Suppressor macrophage treated with lipopolysaccharide for 1 hour (primary cell): ENCODE measurements at regions not wholly inside any gene's neighbourhood (a gene's known extent, or its start where the extent isn't known, plus 50 kb on each side); places are given as distances from the start of the nearest gene placed in this dataset.

ENCODE experiments used
- DNase-seq, 3 donors: peaks; one replicate each; pipeline ENCODE4 v3.0.0-alpha.2; 2020 to 2022

GRCh38 chr1:166221316-166221715 lies 54.5 kb upstream of the FAM78B start:
- no peak for DNase-seq

GRCh38 chr1:166233750-166234366 lies 67.1 kb upstream of the FAM78B start:
- no peak for DNase-seq

- no peak for DNase-seq
Measured at GRCh38 chr1:166235728-166236127, 68.9 kb upstream of the FAM78B start.

- no peak for DNase-seq
Measured at GRCh38 chr1:166237675-166238074, 70.9 kb upstream of the FAM78B start.

- DNase-seq: no peak
Measured at GRCh38 chr1:166253076-166253779, 86.4 kb upstream of the FAM78B start.

GRCh38 chr1:166258017-166258416 lies 91.2 kb upstream of the FAM78B start:
- no peak for DNase-seq

GRCh38 chr1:166261511-166261910 lies 94.7 kb upstream of the FAM78B start:
- no peak for DNase-seq

GRCh38 chr1:166270476-166271150 lies 103.8 kb upstream of the FAM78B start:
- DNase-seq: no peak

GRCh38 chr1:166271151-166271538 lies 104.3 kb upstream of the FAM78B start:
- no peak for DNase-seq

GRCh38 chr1:166272155-166272554 lies 105.4 kb upstream of the FAM78B start:
- DNase-seq: peak in 2 of 3 donors; percentile 1 to 4

GRCh38 chr1:166272851-166273250 lies 106.0 kb upstream of the FAM78B start:
- DNase-seq: no peak

GRCh38 chr1:166273618-166274017 lies 106.8 kb upstream of the FAM78B start:
- DNase-seq: no peak

GRCh38 chr1:166282391-166283137 lies 115.8 kb upstream of the FAM78B start:
- DNase-seq: no peak

- DNase-seq: no peak
Measured at GRCh38 chr1:166283190-166283589, 116.4 kb upstream of the FAM78B start.

- DNase-seq: no peak
Measured at GRCh38 chr1:166283600-166283999, 116.8 kb upstream of the FAM78B start.

- DNase-seq: no peak
Measured at GRCh38 chr1:166289309-166290050, 122.7 kb upstream of the FAM78B start.

GRCh38 chr1:166295656-166296055 lies 128.9 kb upstream of the FAM78B start:
- DNase-seq: no peak

- DNase-seq: no peak
Measured at GRCh38 chr1:166297993-166298392, 131.2 kb upstream of the FAM78B start.

GRCh38 chr1:166300767-166301166 lies 134.0 kb upstream of the FAM78B start:
- DNase-seq: no peak

GRCh38 chr1:166302989-166303758 lies 136.4 kb upstream of the FAM78B start:
- no peak for DNase-seq

GRCh38 chr1:166304131-166304530 lies 137.3 kb upstream of the FAM78B start:
- DNase-seq: no peak

- DNase-seq: no peak
Measured at GRCh38 chr1:166305371-166305770, 138.6 kb upstream of the FAM78B start.
